Esophagus (tissue), 2 donors: ENCODE measurements at regions not wholly inside any gene's neighbourhood (a gene's known extent, or its start where the extent isn't known, plus 50 kb on each side); places are given as distances from the start of the nearest gene placed in this dataset.

Experiments used
- H3K27ac ChIP-seq, 2 donors: one replicate each; pipeline ENCODE4 v1.5.1; 2013; ENCODE audit warnings: low read depth in 2 of 2, mild to moderate bottlenecking in 2 of 2, inconsistent platforms in 1 of 2, low read length in 1 of 2, moderate library complexity in 1 of 2
- H3K27me3 ChIP-seq, 2 donors: one replicate each; pipeline ENCODE4 v1.6.1; 2013; ENCODE audit warnings: low read length in 2 of 2, control low read depth in 1 of 2, mild to moderate bottlenecking in 1 of 2; ENCODE audit not compliant: insufficient read depth in 2 of 2, control insufficient read depth in 1 of 2
- H3K36me3 ChIP-seq, 2 donors: one replicate each; pipeline ENCODE4 v1.6.1; 2013; ENCODE audit warnings: low read length in 1 of 2; ENCODE audit not compliant: control insufficient read depth in 2 of 2, insufficient read depth in 2 of 2
- H3K4me1 ChIP-seq, 2 donors: one replicate each; pipeline ENCODE4 v1.6.1; 2013; ENCODE audit warnings: low read length in 1 of 2; ENCODE audit not compliant: control insufficient read depth in 2 of 2, insufficient read depth in 2 of 2
- H3K4me3 ChIP-seq, 2 donors: one replicate each; pipeline ENCODE4 v1.5.1; 2013; ENCODE audit warnings: low read length in 2 of 2, mild to moderate bottlenecking in 2 of 2, low read depth in 1 of 2, moderate library complexity in 1 of 2
- H3K9me3 ChIP-seq, 2 donors: one replicate each; pipeline ENCODE4 v1.6.1; 2013; ENCODE audit warnings: mild to moderate bottlenecking in 2 of 2, low read depth in 1 of 2, low read length in 1 of 2, moderate library complexity in 1 of 2; ENCODE audit not compliant: control insufficient read depth in 2 of 2, insufficient read depth in 1 of 2
- WGBS, 2 donors: extraction: QIAGEN DNeasy Blood & Tissue Kit; methylation state at CpG; one replicate each; pipeline ENCODE4 v1.1.7; 2013; 5-methylcytosine and 5-hydroxymethylcytosine counted together
- donor health status: healthy with polysubstance abuse.
- donor health status: Bipolar disorder and iron deficiency.

- H3K9me3 ChIP-seq, result no peaks in the 10 kb centered on the region
- H3K4me1 ChIP-seq, result no peaks in the 10 kb centered on the region
- no peak overlapping the region for H3K27ac ChIP-seq
- no peak overlapping the region for H3K4me3 ChIP-seq
- H3K27me3 ChIP-seq, result peaks cover 0 to 3% of the 10 kb centered on the region in 2 donors
- no peaks in the 10 kb centered on the region for H3K36me3 ChIP-seq
These were observed 92.7 kb downstream of the C12orf75 start for GRCh38 chr12:105423237-105423636.

GRCh38 chr12:105423921-105424320 is 93.4 kb downstream of the C12orf75 start:
- Histone ChIP-seq H3K27me3 (peaks cover 0 to 3% of the 10 kb centered on the region in 2 donors), H3K27ac (no peak overlapping the region), H3K4me3 (no peak overlapping the region), H3K9me3 (no peaks in the 10 kb centered on the region), H3K4me1 (no peaks in the 10 kb centered on the region), H3K36me3 (no peaks in the 10 kb centered on the region)
- 90 to 95% methylated on average over 7 of the region's 7 CpGs for WGBS, 2 donors

DNA sequence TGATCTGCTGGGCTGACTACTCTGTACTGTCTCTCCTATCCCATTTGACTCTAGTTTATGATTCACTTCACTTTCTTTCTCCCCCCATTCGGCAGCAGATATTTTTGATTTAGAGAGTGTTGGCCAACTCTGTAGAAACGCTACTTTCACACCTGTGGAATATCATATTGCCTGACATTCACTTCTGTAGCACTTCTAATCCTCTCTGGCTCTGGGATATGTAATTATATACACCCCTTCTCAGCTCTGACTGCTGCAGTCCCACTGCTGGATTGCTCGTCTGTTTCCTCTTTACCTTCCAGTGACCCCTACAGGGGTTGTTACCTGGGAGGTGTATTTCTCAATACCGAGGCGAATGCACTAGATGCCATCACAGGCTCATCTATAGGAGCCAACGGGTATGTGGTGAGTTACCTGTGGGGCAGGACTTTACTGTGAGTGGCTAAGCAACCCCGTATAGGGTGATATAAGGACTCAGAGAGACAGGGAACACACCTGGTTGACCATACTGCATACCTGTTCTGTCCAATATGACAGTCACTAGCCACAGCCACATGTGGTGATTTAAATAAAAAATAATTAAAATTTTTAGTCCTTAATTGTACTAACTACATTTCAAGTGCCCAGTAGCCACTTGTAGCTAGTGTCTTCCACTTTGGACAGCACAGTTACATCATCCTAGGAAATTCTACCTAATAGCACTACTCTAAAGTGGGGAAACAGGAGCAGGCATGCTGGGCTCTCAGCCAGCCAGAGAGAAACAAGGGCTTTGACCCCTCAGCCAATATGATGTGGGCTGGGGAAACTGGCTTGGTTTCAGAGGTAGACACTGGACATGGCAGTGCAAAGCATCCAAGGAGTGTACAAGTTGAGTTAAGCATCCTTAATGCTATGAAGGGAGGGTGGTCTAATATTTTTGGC is 95.0 kb downstream of the C12orf75 start:
- Histone ChIP-seq H3K27me3 (peaks cover 0 to 3% of the 10 kb centered on the region in 2 donors), H3K9me3 (no peaks in the 10 kb centered on the region)
- WGBS, 2 donors, result 86 to 89% methylated on average over 7 of the region's 7 CpGs

GRCh38 chr12:105426766-105427165 is 96.3 kb downstream of the C12orf75 start:
- Histone ChIP-seq H3K4me3 (no peak overlapping the region), H3K9me3 (no peaks in the 10 kb centered on the region), H3K27ac (no peak overlapping the region), H3K4me1 (no peaks in the 10 kb centered on the region), H3K27me3 (peaks cover 0 to 3% of the 10 kb centered on the region in 2 donors), H3K36me3 (no peaks in the 10 kb centered on the region)
- WGBS, 2 donors, result 79 to 94% methylated on average over 3 of the region's 3 CpGs

More for the DNA sequence above, 95.0 kb downstream of the C12orf75 start:
- H3K36me3 ChIP-seq, result no peaks in the 10 kb centered on the region
- H3K27ac ChIP-seq, result no peak overlapping the region
- no peak overlapping the region for H3K4me3 ChIP-seq
- H3K4me1 ChIP-seq, result no peaks in the 10 kb centered on the region

DNA sequence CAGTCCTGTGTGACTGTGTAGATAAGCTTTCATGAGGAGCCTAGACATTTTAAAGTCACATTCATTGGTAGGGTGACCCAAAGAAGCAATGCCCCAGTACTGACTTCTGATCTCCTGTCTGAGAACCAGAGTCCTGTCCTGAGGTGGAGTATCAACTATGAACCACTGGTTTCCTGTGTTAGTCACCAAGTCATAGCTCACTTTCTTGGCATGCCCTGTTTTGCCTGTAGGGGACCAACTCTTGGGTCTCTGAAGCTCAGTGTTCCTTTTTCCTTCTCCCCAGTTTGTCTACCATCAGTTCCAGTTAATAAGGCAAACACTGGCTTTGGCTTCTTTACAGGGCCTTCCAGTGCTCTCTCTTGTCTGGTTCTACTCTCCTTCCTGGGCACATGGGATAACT is 97.4 kb downstream of the C12orf75 start:
- Histone ChIP-seq H3K27ac (no peak overlapping the region), H3K9me3 (no peaks in the 10 kb centered on the region), H3K4me3 (no peak overlapping the region), H3K4me1 (no peaks in the 10 kb centered on the region), H3K27me3 (peaks cover 0 to 3% of the 10 kb centered on the region in 2 donors), H3K36me3 (no peaks in the 10 kb centered on the region)

DNA sequence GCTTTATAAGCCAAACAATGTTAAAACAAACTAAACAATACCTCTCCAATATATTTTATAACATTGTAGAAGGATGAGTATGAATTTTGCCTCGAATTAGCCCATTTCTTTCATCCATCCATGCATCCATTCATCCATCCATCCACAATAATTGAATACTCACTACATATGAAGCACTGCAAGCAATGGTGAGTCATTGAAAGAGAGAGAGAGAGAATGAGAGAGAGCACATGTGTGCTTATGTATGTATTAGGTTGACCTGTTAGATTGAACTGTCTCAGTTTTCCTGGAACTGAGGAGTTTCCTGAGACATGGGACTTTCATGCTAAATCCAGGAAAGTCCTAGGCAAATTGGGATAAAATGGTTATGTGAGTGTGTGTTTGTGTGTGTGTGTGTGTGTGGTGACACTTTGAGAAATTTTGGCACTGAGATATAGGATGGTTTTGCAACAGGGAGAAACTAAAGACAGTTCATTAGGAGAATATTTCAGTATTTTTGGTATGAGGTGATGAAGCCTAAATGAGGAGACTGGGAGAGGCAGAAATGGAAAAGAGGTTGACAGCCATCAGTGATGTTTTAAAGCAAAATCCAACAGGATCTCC is 98.4 kb downstream of the C12orf75 start:
- H3K9me3 ChIP-seq, result no peaks in the 10 kb centered on the region
- no peaks in the 10 kb centered on the region for H3K4me1 ChIP-seq
- H3K27ac ChIP-seq, result no peak overlapping the region
- 63 to 80% methylated on average over 1 of the region's 1 CpG for WGBS, 2 donors
- H3K4me3 ChIP-seq, result no peak overlapping the region
- H3K36me3 ChIP-seq, result no peaks in the 10 kb centered on the region
- peaks cover 0 to 3% of the 10 kb centered on the region in 2 donors for H3K27me3 ChIP-seq

DNA sequence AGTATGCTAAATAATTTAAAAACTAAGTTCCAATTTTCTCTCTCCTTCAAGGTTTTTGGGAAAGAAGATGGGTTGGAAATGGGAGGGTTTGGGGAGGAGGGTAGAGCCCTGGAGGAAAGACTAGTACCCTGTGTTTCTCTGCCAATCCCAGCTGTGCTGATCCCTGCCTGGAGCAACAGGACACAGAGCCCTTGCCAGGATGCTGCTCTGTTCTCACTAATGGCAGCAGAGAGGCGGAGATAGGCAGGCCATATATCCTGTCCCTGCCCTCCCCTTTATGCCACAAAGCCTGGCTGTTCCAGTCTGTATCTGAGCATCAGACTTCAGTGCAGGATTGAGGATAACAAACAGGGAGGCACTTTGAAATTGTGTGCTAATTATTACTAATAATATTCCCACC is 99.0 kb downstream of the C12orf75 start:
- H3K4me1 ChIP-seq, result no peaks in the 10 kb centered on the region
- H3K9me3 ChIP-seq, result no peaks in the 10 kb centered on the region
- no peak overlapping the region for H3K27ac ChIP-seq
- WGBS, 2 donors, result 88 to 94% methylated on average over 1 of the region's 1 CpG
- H3K27me3 ChIP-seq, result peaks cover 0 to 3% of the 10 kb centered on the region in 2 donors
- H3K4me3 ChIP-seq, result no peak overlapping the region
- no peaks in the 10 kb centered on the region for H3K36me3 ChIP-seq

GRCh38 chr12:105431537-105432100 is 101.1 kb downstream of the C12orf75 start:
- no peaks in the 10 kb centered on the region for H3K27me3 ChIP-seq
- no peaks in the 10 kb centered on the region for H3K9me3 ChIP-seq
- no peak overlapping the region for H3K4me3 ChIP-seq
- WGBS, 2 donors, result 81 to 87% methylated on average over 2 of the region's 2 CpGs
- H3K36me3 ChIP-seq, result no peaks in the 10 kb centered on the region
- no peaks in the 10 kb centered on the region for H3K4me1 ChIP-seq
- no peak overlapping the region for H3K27ac ChIP-seq

- no peak overlapping the region for H3K27ac ChIP-seq
- no peaks in the 10 kb centered on the region for H3K36me3 ChIP-seq
- no peaks in the 10 kb centered on the region for H3K27me3 ChIP-seq
- H3K4me1 ChIP-seq, result no peaks in the 10 kb centered on the region
- no peaks in the 10 kb centered on the region for H3K9me3 ChIP-seq
- H3K4me3 ChIP-seq, result no peak overlapping the region
These were observed 103.3 kb downstream of the C12orf75 start for GRCh38 chr12:105433804-105434203.
